ENCODE measurements at regions not wholly inside any gene's neighbourhood (a gene's known extent, or its start where the extent isn't known, plus 50 kb on each side); places are given as distances from the start of the nearest gene placed in this dataset.

DNA sequence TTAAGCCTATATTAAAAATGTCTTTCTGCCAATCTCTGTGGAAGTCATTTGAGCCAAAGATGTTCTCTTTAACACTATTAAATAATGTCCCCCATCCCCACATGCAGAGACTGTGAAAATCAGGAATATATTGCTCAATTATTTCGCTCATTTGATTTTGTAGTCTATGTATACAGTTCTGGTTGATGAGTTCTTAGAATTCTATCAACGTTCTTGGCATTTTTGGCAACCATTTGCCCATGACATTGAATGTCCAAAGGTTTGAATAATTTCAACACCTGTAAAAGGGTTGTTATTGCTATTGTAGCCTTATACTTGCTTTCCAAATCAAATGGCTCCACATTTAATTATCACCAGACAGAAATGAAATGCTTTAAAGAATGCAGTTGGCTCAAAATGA lies 536.1 kb downstream of the CAAP1 start:
- TF ChIP-seq, protein P1, sequence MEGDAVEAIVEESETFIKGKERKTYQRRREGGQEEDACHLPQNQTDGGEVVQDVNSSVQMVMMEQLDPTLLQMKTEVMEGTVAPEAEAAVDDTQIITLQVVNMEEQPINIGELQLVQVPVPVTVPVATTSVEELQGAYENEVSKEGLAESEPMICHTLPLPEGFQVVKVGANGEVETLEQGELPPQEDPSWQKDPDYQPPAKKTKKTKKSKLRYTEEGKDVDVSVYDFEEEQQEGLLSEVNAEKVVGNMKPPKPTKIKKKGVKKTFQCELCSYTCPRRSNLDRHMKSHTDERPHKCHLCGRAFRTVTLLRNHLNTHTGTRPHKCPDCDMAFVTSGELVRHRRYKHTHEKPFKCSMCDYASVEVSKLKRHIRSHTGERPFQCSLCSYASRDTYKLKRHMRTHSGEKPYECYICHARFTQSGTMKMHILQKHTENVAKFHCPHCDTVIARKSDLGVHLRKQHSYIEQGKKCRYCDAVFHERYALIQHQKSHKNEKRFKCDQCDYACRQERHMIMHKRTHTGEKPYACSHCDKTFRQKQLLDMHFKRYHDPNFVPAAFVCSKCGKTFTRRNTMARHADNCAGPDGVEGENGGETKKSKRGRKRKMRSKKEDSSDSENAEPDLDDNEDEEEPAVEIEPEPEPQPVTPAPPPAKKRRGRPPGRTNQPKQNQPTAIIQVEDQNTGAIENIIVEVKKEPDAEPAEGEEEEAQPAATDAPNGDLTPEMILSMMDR (IDR thresholded peaks at IDR 0.05; ENCODE audit: insufficient read depth, low read depth, low read length) = no peak
- TF ChIP-seq EZH2 (IDR thresholded peaks at IDR 0.05; ENCODE audit: insufficient read depth, low read length) = no peak
